ENCODE measurements at regions not wholly inside any gene's neighbourhood (a gene's known extent, or its start where the extent isn't known, plus 50 kb on each side); places are given as distances from the start of the nearest gene placed in this dataset.

DNA sequence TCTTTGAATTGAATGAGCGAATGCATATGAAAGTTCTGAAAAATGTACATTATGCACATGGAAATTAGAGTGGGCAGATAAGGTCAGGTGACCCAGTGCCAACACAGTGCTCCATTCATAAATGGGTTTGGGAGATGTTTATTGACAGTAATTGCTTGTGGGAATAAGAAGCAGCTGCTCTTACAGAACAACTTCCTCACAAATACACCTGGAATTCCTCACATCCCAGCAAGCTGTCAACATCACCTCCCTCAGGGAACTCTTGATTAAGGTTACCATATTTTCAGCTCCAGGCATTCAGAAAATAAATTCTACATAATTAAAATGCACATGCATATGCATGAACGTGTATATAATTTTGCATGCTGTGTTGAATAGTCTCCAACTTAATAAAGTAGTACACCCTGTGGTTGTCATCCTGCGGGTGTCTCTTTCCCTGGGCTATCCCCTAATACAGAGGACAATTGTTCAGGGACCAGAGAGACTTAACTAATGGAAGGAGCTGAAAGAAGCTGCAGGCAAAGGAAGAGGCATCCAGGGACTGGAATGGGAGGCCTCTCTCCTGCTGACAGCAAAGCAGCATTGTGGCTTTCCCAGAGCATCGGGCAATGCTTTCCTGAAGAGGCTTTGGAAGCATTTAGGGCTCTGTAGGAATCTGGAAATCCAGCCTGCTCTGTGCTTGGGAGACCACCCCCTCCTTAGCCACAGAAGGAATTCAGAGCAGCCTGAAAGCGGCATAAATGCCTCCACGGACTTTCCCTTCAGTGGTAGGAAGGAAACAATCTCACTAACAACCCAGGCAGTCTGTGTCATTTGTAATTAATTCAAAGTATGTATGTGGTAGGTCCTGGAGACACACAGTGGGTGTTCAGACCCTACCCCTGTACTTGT, 55.2 kb upstream of the GNG12 start:
- intact Hi-C loops (cut with micrococcal nuclease), result no loop called here
- no peak overlapping the region for H3K4me3 Mint-ChIP-seq
- no peak for DNase-seq
- peaks cover 22% of the 10 kb centered on the region for H3K27me3 Mint-ChIP-seq
- peaks cover 3% of the 10 kb centered on the region for H3K4me1 Mint-ChIP-seq
- H3K36me3 Mint-ChIP-seq (ENCODE audit: low read depth), result no peaks in the 10 kb centered on the region
- H3K9me3 Mint-ChIP-seq, result no peaks in the 10 kb centered on the region
- no peak overlapping the region for H3K27ac Mint-ChIP-seq

GRCh38 chr1:67887146-67887545, 53.9 kb upstream of the GNG12 start:
- Mint-ChIP-seq H3K4me1 (peaks cover 3% of the 10 kb centered on the region), H3K27ac (no peak overlapping the region), H3K4me3 (no peak overlapping the region), H3K36me3 (ENCODE audit: low read depth) (no peaks in the 10 kb centered on the region), H3K9me3 (no peaks in the 10 kb centered on the region), H3K27me3 (peaks cover 27% of the 10 kb centered on the region)
- intact Hi-C loops (cut with micrococcal nuclease), result no loop called here
- DNase-seq, result no peak

GRCh38 chr1:67886076-67886475, 52.8 kb upstream of the GNG12 start:
- Mint-ChIP-seq H3K27ac (no peak overlapping the region), H3K4me1 (peaks cover 3% of the 10 kb centered on the region), H3K36me3 (ENCODE audit: low read depth) (no peaks in the 10 kb centered on the region), H3K27me3 (peaks cover 17% of the 10 kb centered on the region), H3K9me3 (no peaks in the 10 kb centered on the region), H3K4me3 (no peak overlapping the region)
- DNase-seq, result no peak
- intact Hi-C loops (cut with micrococcal nuclease), result no loop called here

DNA sequence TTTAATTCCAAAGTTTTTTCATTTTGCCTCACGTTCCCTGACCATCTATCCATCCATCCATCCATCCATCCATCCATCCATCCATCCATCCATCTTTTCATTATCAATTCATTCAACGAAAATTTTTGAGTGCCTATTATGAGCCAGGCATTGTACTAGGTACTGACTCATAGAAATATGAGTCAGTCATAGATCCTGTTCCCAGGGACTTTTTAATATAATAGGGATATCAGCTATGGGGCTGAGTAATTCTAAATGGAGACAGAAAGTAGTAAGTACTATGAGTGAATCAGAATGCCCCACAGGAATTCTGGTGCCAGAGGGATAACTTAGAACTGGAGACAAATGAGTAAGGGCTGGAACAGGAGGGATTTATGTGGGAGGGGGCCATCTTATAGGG, 49.8 kb upstream of the GNG12 start:
- Mint-ChIP-seq H3K27ac (no peak overlapping the region), H3K4me1 (no peaks in the 10 kb centered on the region), H3K27me3 (peaks cover 15% of the 10 kb centered on the region), H3K36me3 (ENCODE audit: low read depth) (no peaks in the 10 kb centered on the region), H3K4me3 (no peak overlapping the region), H3K9me3 (no peaks in the 10 kb centered on the region)
- DNase-seq, result no peak
- intact Hi-C loops (cut with micrococcal nuclease), result no loop called here
